T-cell (primary cell): ENCODE measurements at regions not wholly inside any gene's neighbourhood (a gene's known extent, or its start where the extent isn't known, plus 50 kb on each side); places are given as distances from the start of the nearest gene placed in this dataset.
A peak's percentile ranks its signal among the peaks of the same experiment; 100 is the strongest.

Experiments
- ATAC-seq, 4 experiments: fragments of 200-7000 bp in 3 of 4; fragments of 150-1000 bp in 1 of 4; cut with Tn5 transposase; replicated peaks in 1 of 4; 1 replicate in 3 of 4; 2 replicates in 1 of 4; pipeline ENCODE4 v1.10.0; 2021; ENCODE audit warnings: moderate library complexity in 3 of 4, mild to moderate bottlenecking in 2 of 4, moderate number of reproducible peaks in 1 of 4
- CTCF ChIA-PET, 2 donors: fragments of 300-600 bp; sonication (Branson Sonifier 250); formaldehyde crosslinking; loops; one replicate each; lab custom pipeline; 2022; ENCODE audit warnings: antibody characterized with exemption in 2 of 2; lab: Charles Lee
- POLR2A ChIA-PET, 2 donors: fragments of 300-600 bp; sonication (Branson Sonifier 250); formaldehyde crosslinking; loops; one replicate each; lab custom pipeline; 2022; ENCODE audit warnings: antibody characterized with exemption in 2 of 2; lab: Charles Lee
- DNase-seq, 35 experiments: peaks; one replicate each; pipeline versions ENCODE4 v3.0.0 to v3.0.0-alpha.2; 2013 to 2023
- H3K27ac ChIP-seq: one replicate; pipeline ENCODE4 v1.5.1; 2013; ENCODE audit warnings: low read length
- H3K27me3 ChIP-seq, 2 experiments: replicated peaks in 1 of 2; 1 replicate in 1 of 2; 2 replicates in 1 of 2; pipeline versions ENCODE4 v1.6.1 to v1.7.0; 2013; ENCODE audit warnings: low read length in 1 of 2, mixed read lengths in 1 of 2; ENCODE audit not compliant: control insufficient read depth in 2 of 2, insufficient read depth in 2 of 2; ENCODE audit errors: extremely low read depth in 1 of 2
- H3K36me3 ChIP-seq, 2 donors: 1 replicate in 1 of 2; 2 replicates in 1 of 2; pipeline versions ENCODE4 v1.6.1 to v1.7.0; 2013; ENCODE audit warnings: low read length in 1 of 2; ENCODE audit not compliant: control insufficient read depth in 2 of 2, insufficient read depth in 1 of 2; ENCODE audit errors: extremely low read depth in 1 of 2
- H3K4me1 ChIP-seq, 2 experiments: 1 replicate in 1 of 2; 2 replicates in 1 of 2; pipeline versions ENCODE4 v1.6.1 to v1.7.0; 2013; ENCODE audit warnings: low read length in 2 of 2, mixed read lengths in 1 of 2; ENCODE audit not compliant: insufficient read depth in 2 of 2, control insufficient read depth in 1 of 2; ENCODE audit errors: extremely low read depth in 1 of 2
- H3K4me3 ChIP-seq, 2 donors: 1 replicate in 1 of 2; 2 replicates in 1 of 2; pipeline versions ENCODE4 v1.5.1 to v1.7.0; 2013; ENCODE audit warnings: mild to moderate bottlenecking in 2 of 2, low read length in 1 of 2, moderate library complexity in 1 of 2; ENCODE audit not compliant: control insufficient read depth in 1 of 2; ENCODE audit errors: extremely low read depth in 1 of 2
- H3K9me3 ChIP-seq: 2 replicates; pipeline ENCODE4 v1.7.0; 2013
- H3K27ac Mint-ChIP-seq, 2 donors: one replicate each; pipeline ENCODE4 v1.8.0; 2020 to 2021; ENCODE audit warnings: mild to moderate bottlenecking in 2 of 2, mixed read lengths in 2 of 2
- H3K27me3 Mint-ChIP-seq, 2 donors: one replicate each; pipeline ENCODE4 v1.8.0; 2021 to 2022; ENCODE audit warnings: mixed read lengths in 2 of 2
- H3K36me3 Mint-ChIP-seq: one replicate; pipeline ENCODE4 v1.8.0; 2021; ENCODE audit warnings: mixed read lengths
- H3K4me1 Mint-ChIP-seq, 3 donors: one replicate each; pipeline ENCODE4 v1.8.0; 2020 to 2022; ENCODE audit warnings: mixed read lengths in 3 of 3, mild to moderate bottlenecking in 1 of 3
- H3K4me3 Mint-ChIP-seq, 3 donors: one replicate each; pipeline ENCODE4 v1.8.0; 2020 to 2022; ENCODE audit warnings: mild to moderate bottlenecking in 3 of 3, mixed read lengths in 3 of 3, moderate library complexity in 3 of 3
- H3K9me3 Mint-ChIP-seq, 3 donors: one replicate each; pipeline ENCODE4 v1.8.0; 2020 to 2022; ENCODE audit warnings: mixed read lengths in 3 of 3
- WGBS: methylation state at CpG from one replicate; pipeline ENCODE4 v1.1.5; 2013; ENCODE audit warnings: missing lambda C conversion rate; ENCODE audit not compliant: insufficient coverage; 5-methylcytosine and 5-hydroxymethylcytosine counted together

- ATAC-seq (no peak), DNase-seq (no peak)
- H3K9me3 Mint-ChIP-seq, result no peaks in the 10 kb centered on the region
- ChIA-PET POLR2A (no interaction called here), CTCF (interaction anchor here in 1 of 2 donors (1.0 to 1.1 kb wide), 2 partner anchors 8 to 104 kb away, joined by 4 to 5 read pairs; no protein-coding TSS in a partner anchor)
- no peak overlapping the region for H3K4me3 Mint-ChIP-seq
- H3K27ac Mint-ChIP-seq, result peak overlapping the region; percentile 53 to 59
- Histone ChIP-seq H3K9me3 (no peaks in the 10 kb centered on the region), H3K27ac (peak overlapping the region; percentile 56), H3K4me1 (peaks cover 0 to 8% of the 10 kb centered on the region in 2 experiments), H3K27me3 (no peaks in the 10 kb centered on the region), H3K36me3 (no peaks in the 10 kb centered on the region), H3K4me3 (no peak overlapping the region)
- peaks cover 3 to 12% of the 10 kb centered on the region in 2 donors for H3K27me3 Mint-ChIP-seq
- H3K4me1 Mint-ChIP-seq, result peaks cover 0 to 14% (median 13%) of the 10 kb centered on the region in 3 donors
- no peaks in the 10 kb centered on the region for H3K36me3 Mint-ChIP-seq
- no CpG with 5 or more reads among the region's 3 CpGs for WGBS
These were observed 50.6 kb upstream of the IFNGR1 start for GRCh38 chr6:137269803-137270202.

GRCh38 chr6:137269347-137269746, 50.2 kb upstream of the IFNGR1 start:
- Histone ChIP-seq H3K27me3 (no peaks in the 10 kb centered on the region), H3K4me3 (no peak overlapping the region), H3K27ac (peak overlapping the region; percentile 56), H3K36me3 (no peaks in the 10 kb centered on the region), H3K4me1 (peaks cover 0 to 8% of the 10 kb centered on the region in 2 experiments), H3K9me3 (no peaks in the 10 kb centered on the region)
- DNase-seq (peak in 1 of 35 experiments; percentile 37), ATAC-seq (peak in 1 of 4 experiments; percentile 53)
- Mint-ChIP-seq H3K4me1 (peaks cover 0 to 14% (median 13%) of the 10 kb centered on the region in 3 donors), H3K9me3 (no peaks in the 10 kb centered on the region), H3K27ac (peak overlapping the region; percentile 53 to 59), H3K36me3 (no peaks in the 10 kb centered on the region), H3K27me3 (peaks cover 3 to 12% of the 10 kb centered on the region in 2 donors), H3K4me3 (no peak overlapping the region)
- CTCF ChIA-PET, result interaction anchor here in 1 of 2 donors (1.1 kb wide), 1 partner anchor 104 kb away, joined by 4 read pairs; no protein-coding TSS in a partner anchor
- POLR2A ChIA-PET, result no interaction called here
- WGBS, result no CpG with 5 or more reads among the region's 3 CpGs
